HepG2 (cell line): ENCODE measurements at regions not wholly inside any gene's neighbourhood (a gene's known extent, or its start where the extent isn't known, plus 50 kb on each side); places are given as distances from the start of the nearest gene placed in this dataset.

ENCODE experiments used
- ATAC-seq: fragments of 200-7000 bp; cut with Tn5 transposase; 3 replicates; pipeline ENCODE4 v1.9.1; 2020; ENCODE audit warnings: mild to moderate bottlenecking, moderate library complexity
- BruUV-seq: library from RNA; stranded (reverse); fragments of 400-500 nt; replicated peaks from 2 replicates; lab custom pipeline; 2021; lab: Mats Ljungman, UMichigan
- CTCF ChIA-PET: fragments of 300-600 bp; formaldehyde crosslinking; extraction: SDS; loops from one replicate; lab custom pipeline; 2021; ENCODE audit warnings: low total read pairs, inconsistent platforms, low intra/inter-chr PET ratio; lab: Yijun Ruan, JAX
- POLR2A ChIA-PET: fragments of 350-600 bp; sonication (Branson Sonifier 250); formaldehyde crosslinking; loops from one replicate; lab custom pipeline; 2020; ENCODE audit warnings: antibody characterized with exemption, inconsistent platforms; lab: Yijun Ruan, JAX
- DNase-seq: peaks from one replicate; pipeline ENCODE4 v3.0.0-alpha.2; 2015; ENCODE audit warnings: low spot score
- FAIRE-seq: peaks from 3 replicates; lab custom pipeline; 2011; peaks lifted over from hg19 to GRCh38; lab: Jason Lieb, UNC
- H2AFZ ChIP-seq: one replicate; pipeline ENCODE4 v1.6.1; 2011; ENCODE audit warnings: low read length, inconsistent platforms
- H3K27ac ChIP-seq: fragments of 300-600 bp; 3 replicates; pipeline ENCODE4 v1.8.0; 2011; ENCODE audit warnings: mixed run types, mild to moderate bottlenecking, mixed read lengths, low read length, inconsistent platforms; ENCODE audit not compliant: insufficient read depth; ENCODE audit errors: extremely low read length
- H3K27me3 ChIP-seq, 2 experiments: fragments of 200-600 bp in 1 of 2; 2 replicates in 1 of 2; 3 replicates in 1 of 2; pipeline versions ENCODE4 v1.6.0 to v1.8.0; 2011; ENCODE audit warnings: low read length in 2 of 2, mild to moderate bottlenecking in 2 of 2, moderate library complexity in 2 of 2, inconsistent platforms in 1 of 2; ENCODE audit not compliant: insufficient read depth in 2 of 2, control insufficient read depth in 1 of 2
- H3K36me3 ChIP-seq, 2 experiments: fragments of 200-600 bp in 1 of 2; replicated peaks in 1 of 2; 2 replicates in 1 of 2; 3 replicates in 1 of 2; pipeline versions ENCODE4 v1.5.1 to v1.8.0; 2011; ENCODE audit warnings: low read length in 2 of 2, inconsistent platforms in 1 of 2; ENCODE audit not compliant: insufficient read depth in 2 of 2, control insufficient read depth in 1 of 2
- H3K4me1 ChIP-seq: 2 replicates; pipeline ENCODE4 v1.5.1; 2012; ENCODE audit warnings: low read length, inconsistent platforms; ENCODE audit not compliant: insufficient read depth
- H3K4me2 ChIP-seq: 2 replicates; pipeline ENCODE4 v1.6.0; 2011; ENCODE audit warnings: low read depth, low read length, inconsistent platforms
- H3K4me3 ChIP-seq, 3 experiments: fragments of 200-600 bp in 1 of 3; sonication (generic), shearing (Covaris generic) in 1 of 3; replicated peaks in 1 of 3; 2 replicates each; pipeline ENCODE4 v1.5.1; 2011 to 2016; ENCODE audit warnings: low read length in 3 of 3, inconsistent platforms in 2 of 3, low read depth in 2 of 3, mild to moderate bottlenecking in 2 of 3, control low read depth in 1 of 3, mixed read lengths in 1 of 3; ENCODE audit not compliant: insufficient read depth in 1 of 3
- H3K79me2 ChIP-seq: one replicate; pipeline ENCODE4 v1.6.1; 2011; ENCODE audit warnings: low read length, inconsistent platforms; ENCODE audit not compliant: insufficient read depth
- H3K9ac ChIP-seq: 2 replicates; pipeline ENCODE4 v1.6.0; 2011; ENCODE audit warnings: mild to moderate bottlenecking, low read depth, low read length, inconsistent platforms; ENCODE audit not compliant: insufficient read depth
- H3K9me3 ChIP-seq: 2 replicates; pipeline ENCODE4 v1.5.1; 2012; ENCODE audit warnings: mild to moderate bottlenecking, low read length
- H4K20me1 ChIP-seq: 2 replicates; pipeline ENCODE4 v1.6.0; 2011; ENCODE audit warnings: inconsistent platforms, mild to moderate bottlenecking, low read length, moderate library complexity; ENCODE audit not compliant: insufficient read depth
- ATF7-NPFF ChIP-seq: sonication (generic); formaldehyde crosslinking; IDR thresholded peaks from 2 replicates; pipeline ENCODE4 v1.8.1; 2023; ENCODE audit warnings: mild to moderate bottlenecking, low read depth, missing genetic modification reagents, moderate library complexity
- DPF2 ChIP-seq: sonication (generic); formaldehyde crosslinking; IDR thresholded peaks from 2 replicates; pipeline ENCODE4 v1.4.0; 2020; ENCODE audit warnings: mild to moderate bottlenecking, low read depth, missing genetic modification reagents, borderline replicate concordance
- HDAC6 ChIP-seq: fragments of 200-600 bp; sonication (generic); IDR thresholded peaks from 2 replicates; pipeline ENCODE4 v1.7.0; 2017; ENCODE audit warnings: mild to moderate bottlenecking, antibody characterized with exemption, low read length, low read depth
- MAFK ChIP-seq, 2 experiments: IDR thresholded peaks in 1 of 2; conservative IDR thresholded peaks in 1 of 2; 2 replicates each; pipeline ENCODE4 v1.6.1; 2011; ENCODE audit warnings: improper control_type of control experiment in 2 of 2, low read length in 2 of 2
- PHF20 ChIP-seq: sonication (generic); formaldehyde crosslinking; IDR thresholded peaks from 2 replicates; pipeline ENCODE4 v1.5.0; 2020; ENCODE audit warnings: mild to moderate bottlenecking, missing genetic modification reagents
- REL ChIP-seq: sonication (generic); formaldehyde crosslinking; conservative IDR thresholded peaks from 2 replicates; pipeline ENCODE4 v1.8.0; 2022; ENCODE audit warnings: mild to moderate bottlenecking, missing genetic modification reagents, moderate library complexity
- RXRA ChIP-seq: sonication (generic); formaldehyde crosslinking; IDR thresholded peaks from 2 replicates; pipeline ENCODE4 v1.5.1; 2020; ENCODE audit warnings: missing genetic modification reagents
- RXRB ChIP-seq: IDR thresholded peaks from 2 replicates; pipeline ENCODE4 v1.6.1; 2016; ENCODE audit warnings: borderline replicate concordance, missing genetic modification reagents, missing compliant biosample characterization
- SOX5 ChIP-seq: IDR thresholded peaks from 2 replicates; pipeline ENCODE4 v1.6.1; 2016; ENCODE audit warnings: borderline replicate concordance
- SOX6 ChIP-seq, 2 experiments: fragments of 450-650 bp in 1 of 2; sonication (generic) in 1 of 2; formaldehyde crosslinking in 1 of 2; IDR thresholded peaks; 2 replicates each; pipeline versions ENCODE4 v1.4.0 to v1.6.1; 2017 to 2020; ENCODE audit warnings: antibody characterized with exemption in 1 of 2, mild to moderate bottlenecking in 1 of 2, missing genetic modification reagents in 1 of 2
- TFAP4 ChIP-seq: sonication (generic); IDR thresholded peaks from 2 replicates; pipeline ENCODE4 v1.6.1; 2016; ENCODE audit warnings: low read depth, borderline replicate concordance
- ZBTB42 ChIP-seq: sonication (generic); formaldehyde crosslinking; IDR thresholded peaks from 2 replicates; pipeline ENCODE4 v1.5.0; 2020; ENCODE audit warnings: mild to moderate bottlenecking, missing genetic modification reagents
- ZC3H4 ChIP-seq: sonication (generic); formaldehyde crosslinking; IDR thresholded peaks from 2 replicates; pipeline ENCODE4 v1.4.0; 2020; ENCODE audit warnings: missing genetic modification reagents, borderline replicate concordance
- ZNF30 ChIP-seq: sonication (generic); formaldehyde crosslinking; IDR thresholded peaks from 2 replicates; pipeline ENCODE4 v1.5.0; 2020; ENCODE audit warnings: mild to moderate bottlenecking, missing genetic modification reagents
- ZNF775 ChIP-seq: sonication (generic); formaldehyde crosslinking; IDR thresholded peaks from 2 replicates; pipeline ENCODE4 v1.4.0; 2020; ENCODE audit warnings: missing genetic modification reagents, mild to moderate bottlenecking, moderate library complexity, borderline replicate concordance
- WGBS: methylation state at CpG from one replicate; pipeline ENCODE4 v1.1.6; 2017; ENCODE audit warnings: low lambda C conversion rate; 5-methylcytosine and 5-hydroxymethylcytosine counted together
- in situ Hi-C: cut with HindIII; loops from 2 replicates; pipeline ENCODE4 v1.10.0; 2017; ENCODE audit warnings: low pct_unique_long_range_greater_than_20kb; ENCODE audit not compliant: extremely low pct_ligation_motif_present
- intact Hi-C: fragments of 100-400 bp; cut with micrococcal nuclease; formaldehyde crosslinking; loops from one replicate; pipeline ENCODE4 v1.10.0; 2022; ENCODE audit not compliant: unreplicated experiment

- no peak for TF ChIP-seq REL (CRISPR knock-in tag)
- TF ChIP-seq TFAP4 = no peak
- TF ChIP-seq ZNF30 (CRISPR knock-in tag) = no peak
- TF ChIP-seq PHF20 (CRISPR knock-in tag) = no peak
- TF ChIP-seq RXRA (CRISPR knock-in tag) = no peak
- no peak for TF ChIP-seq ATF7-NPFF (CRISPR knock-in tag)
These were observed 304.7 kb upstream of the GRM3 start (continued) for GRCh38 chr7:86339051-86339450.

- H3K4me2 ChIP-seq = no peak overlapping the region
- H3K27me3 ChIP-seq = no peaks in the 10 kb centered on the region
- H2AFZ ChIP-seq = no peak overlapping the region
- POLR2A ChIA-PET = no interaction called here
- DNase-seq = no peak
- H3K4me1 ChIP-seq = no peaks in the 10 kb centered on the region
- WGBS = 8% methylated on average over 1 of the region's 1 CpG
- no TSS peak for BruUV-seq
- intact Hi-C loops = no loop called here
- H3K9me3 ChIP-seq = no peaks in the 10 kb centered on the region
- in situ Hi-C loops = no loop called here
- H4K20me1 ChIP-seq = no peaks in the 10 kb centered on the region
- no peaks in the 10 kb centered on the region for H3K36me3 ChIP-seq
- no peak overlapping the region for H3K4me3 ChIP-seq
- H3K27ac ChIP-seq = no peak overlapping the region
- no peak overlapping the region for H3K9ac ChIP-seq
- no peaks in the 10 kb centered on the region for H3K79me2 ChIP-seq
- no peak for FAIRE-seq
- CTCF ChIA-PET = no interaction called here
- ATAC-seq = no peak
- TF ChIP-seq ZBTB42 (CRISPR knock-in tag) = no peak
- TF ChIP-seq RXRB (CRISPR knock-in tag) = no peak
- TF ChIP-seq ZNF775 = no peak
- no peak for TF ChIP-seq SOX5 (CRISPR knock-in tag)
- no peak for TF ChIP-seq HDAC6
- TF ChIP-seq DPF2 = no peak
- no peak for TF ChIP-seq SOX6 (IDR thresholded peaks at IDR 0.05)
- TF ChIP-seq SOX6 (CRISPR knock-in tag; IDR thresholded peaks at IDR 0.05) = no peak
- no peak for TF ChIP-seq ZC3H4
- TF ChIP-seq MAFK (conservative IDR thresholded peaks at IDR 0.05 in 1 of 2, IDR thresholded peaks at IDR 0.05 in 1 of 2; ENCODE audit: low read length in 2 of 2) = no peak
- TF ChIP-seq, all 625 proteins: peak for 0
These were observed 314.8 kb upstream of the GRM3 start for GRCh38 chr7:86328801-86329433.
